ENCODE measurements at regions not wholly inside any gene's neighbourhood (a gene's known extent, or its start where the extent isn't known, plus 50 kb on each side); places are given as distances from the start of the nearest gene placed in this dataset.

GRCh38 chr9:109830545-109830944 is 50.5 kb downstream of the PALM2AKAP2 start:
- TF ChIP-seq POLR2A (IDR thresholded peaks at IDR 0.05; ENCODE audit: low read depth, low read length) (no peak), POLR2AphosphoS5 (IDR thresholded peaks at IDR 0.05; ENCODE audit: low read depth, low read length) (no peak), TAF1 (IDR thresholded peaks at IDR 0.05; ENCODE audit: borderline replicate concordance, low read depth, low read length) (no peak)

All from GM12892 (cell line).